Tibial artery (tissue), 4 donors: ENCODE measurements at regions not wholly inside any gene's neighbourhood (a gene's known extent, or its start where the extent isn't known, plus 50 kb on each side); places are given as distances from the start of the nearest gene placed in this dataset.

Experiments used
- DNase-seq, 2 donors: peaks; one replicate each; pipeline ENCODE4 v3.0.0-alpha.2; 2019
- H3K27ac ChIP-seq, 2 donors: fragments of 200-600 bp; sonication (generic) in 1 of 2; 1 replicate in 1 of 2; 2 replicates in 1 of 2; pipeline ENCODE4 v1.5.1; 2018 to 2019; ENCODE audit warnings: mild to moderate bottlenecking in 1 of 2
- H3K27me3 ChIP-seq, 2 donors: fragments of 200-600 bp; sonication (generic) in 1 of 2; one replicate each; pipeline versions ENCODE4 v1.5.1 to v1.6.0; 2016 to 2019
- H3K36me3 ChIP-seq, 3 donors: fragments of 200-600 bp; sonication (generic) in 2 of 3; one replicate each; pipeline ENCODE4 v1.5.1; 2016 to 2019; ENCODE audit warnings: mild to moderate bottlenecking in 2 of 3
- H3K4me1 ChIP-seq, 4 donors: fragments of 200-600 bp; sonication (generic) in 2 of 4; 1 replicate in 3 of 4; 2 replicates in 1 of 4; pipeline ENCODE4 v1.5.1; 2016 to 2019
- H3K4me3 ChIP-seq, 2 donors: fragments of 200-600 bp; sonication (generic) in 1 of 2; 1 replicate in 1 of 2; 2 replicates in 1 of 2; pipeline ENCODE4 v1.5.1; 2018 to 2019; ENCODE audit warnings: mild to moderate bottlenecking in 2 of 2
- H3K9me3 ChIP-seq, 3 donors: fragments of 200-600 bp; sonication (generic) in 1 of 3; one replicate each; pipeline ENCODE4 v1.5.1; 2016 to 2019
- CTCF ChIP-seq, 2 experiments: fragments of 200-600 bp in 1 of 2; fragments of 450-650 bp in 1 of 2; IDR thresholded peaks; one replicate each; pipeline ENCODE4 v1.5.1; 2017 to 2019; ENCODE audit warnings: antibody characterized with exemption in 2 of 2, mild to moderate bottlenecking in 1 of 2, moderate library complexity in 1 of 2
- intact Hi-C: fragments of 100-400 bp; cut with DNase I; formaldehyde crosslinking; loops from one replicate; pipeline ENCODE4 v1.15.0; 2023; ENCODE audit warnings: low total_unique reads

GRCh38 chr15:47136236-47136635 is 581.1 kb upstream of the SEMA6D start:
- intact Hi-C loops: no loop called here

GRCh38 chr15:47139965-47140364 is 577.3 kb upstream of the SEMA6D start:
- Histone ChIP-seq H3K9me3 (no peaks in the 10 kb centered on the region), H3K27ac (no peak overlapping the region), H3K27me3 (no peaks in the 10 kb centered on the region), H3K36me3 (no peaks in the 10 kb centered on the region), H3K4me3 (no peak overlapping the region), H3K4me1 (no peaks in the 10 kb centered on the region)
- TF ChIP-seq CTCF (IDR thresholded peaks at IDR 0.05): no peak
- DNase-seq: no peak
- intact Hi-C loops: no loop called here

More at GRCh38 chr15:47136236-47136635, 581.1 kb upstream of the SEMA6D start:
- Histone ChIP-seq H3K27me3 (no peaks in the 10 kb centered on the region), H3K4me3 (no peak overlapping the region), H3K36me3 (no peaks in the 10 kb centered on the region), H3K4me1 (no peaks in the 10 kb centered on the region), H3K9me3 (no peaks in the 10 kb centered on the region), H3K27ac (no peak overlapping the region)
- TF ChIP-seq CTCF (IDR thresholded peaks at IDR 0.05): no peak
- DNase-seq: no peak

GRCh38 chr15:47157827-47158226 is 559.5 kb upstream of the SEMA6D start:
- DNase-seq: no peak
- no peaks in the 10 kb centered on the region for H3K4me1 ChIP-seq
- no peaks in the 10 kb centered on the region for H3K9me3 ChIP-seq
- H3K27ac ChIP-seq: no peak overlapping the region
- H3K4me3 ChIP-seq: no peak overlapping the region
- no peaks in the 10 kb centered on the region for H3K27me3 ChIP-seq
- intact Hi-C loops: no loop called here
- H3K36me3 ChIP-seq: no peaks in the 10 kb centered on the region
- TF ChIP-seq CTCF (IDR thresholded peaks at IDR 0.05): no peak

GRCh38 chr15:47158573-47158972 is 558.7 kb upstream of the SEMA6D start:
- DNase-seq: no peak
- intact Hi-C loops: no loop called here
- Histone ChIP-seq H3K9me3 (no peaks in the 10 kb centered on the region), H3K36me3 (no peaks in the 10 kb centered on the region), H3K4me1 (no peaks in the 10 kb centered on the region), H3K27me3 (no peaks in the 10 kb centered on the region), H3K27ac (no peak overlapping the region), H3K4me3 (no peak overlapping the region)
- TF ChIP-seq CTCF (IDR thresholded peaks at IDR 0.05): no peak

GRCh38 chr15:47177177-47177576 is 540.1 kb upstream of the SEMA6D start:
- no peak for DNase-seq
- H3K4me3 ChIP-seq: no peak overlapping the region
- intact Hi-C loops: no loop called here
- no peaks in the 10 kb centered on the region for H3K4me1 ChIP-seq
- TF ChIP-seq CTCF (IDR thresholded peaks at IDR 0.05): no peak
- no peaks in the 10 kb centered on the region for H3K36me3 ChIP-seq
- peaks cover 0 to 3% of the 10 kb centered on the region in 2 donors for H3K27me3 ChIP-seq
- no peak overlapping the region for H3K27ac ChIP-seq
- H3K9me3 ChIP-seq: peaks cover 0 to 4% (median 0%) of the 10 kb centered on the region in 3 donors

- peaks cover 0 to 30% of the 10 kb centered on the region in 2 donors for H3K27me3 ChIP-seq
- TF ChIP-seq CTCF (IDR thresholded peaks at IDR 0.05): no peak
- peaks cover 0 to 4% (median 0%) of the 10 kb centered on the region in 3 donors for H3K9me3 ChIP-seq
- DNase-seq: no peak
- H3K27ac ChIP-seq: no peak overlapping the region
- H3K36me3 ChIP-seq: no peaks in the 10 kb centered on the region
- intact Hi-C loops: no loop called here
- peaks cover 0 to 13% (median 13%) of the 10 kb centered on the region in 4 donors for H3K4me1 ChIP-seq
- H3K4me3 ChIP-seq: no peak overlapping the region
These were observed 537.3 kb upstream of the SEMA6D start for GRCh38 chr15:47179988-47180387.
